ENCODE measurements at regions not wholly inside any gene's neighbourhood (a gene's known extent, or its start where the extent isn't known, plus 50 kb on each side); places are given as distances from the start of the nearest gene placed in this dataset.

DNA sequence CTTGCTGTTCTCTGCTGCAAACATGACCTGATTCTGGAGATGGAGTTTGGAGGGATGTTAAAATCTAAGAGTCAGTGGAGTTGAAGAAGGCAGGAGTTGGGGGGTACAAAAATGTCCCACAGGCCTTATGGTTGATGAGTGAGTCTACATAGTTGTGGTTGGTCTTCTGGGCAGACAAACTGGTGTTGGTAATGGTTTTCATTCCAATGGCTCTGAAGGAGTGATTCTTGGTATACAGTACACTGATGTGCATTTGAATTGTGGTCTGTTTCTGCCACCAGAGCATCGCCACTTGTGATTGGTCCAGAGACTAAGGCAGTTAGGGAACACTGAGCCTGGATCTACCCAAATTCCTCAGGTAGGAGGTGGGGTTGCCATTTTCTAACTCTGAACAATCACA, 514.1 kb upstream of the CFAP20DC start:
- Mint-ChIP-seq H3K27me3 (ENCODE audit: insufficient read depth) (peaks cover 10% of the 10 kb centered on the region), H3K27ac (no peak overlapping the region), H3K36me3 (ENCODE audit: low read depth) (no peaks in the 10 kb centered on the region), H3K4me1 (peaks cover 2% of the 10 kb centered on the region), H3K9me3 (no peaks in the 10 kb centered on the region), H3K4me3 (no peak overlapping the region)
- WGBS, 2 experiments (ENCODE audit: insufficient coverage in 1 of 2, insufficient read length in 1 of 2): 91% methylated on average over 1 of the region's 1 CpG; no CpG with 5 or more reads in 1 of the 2 experiments
- no peak for DNase-seq
- Histone ChIP-seq H3K36me3 (ENCODE audit: control insufficient read depth, insufficient read depth, low read length) (no peaks in the 10 kb centered on the region), H3K4me1 (ENCODE audit: control insufficient read depth, insufficient read depth, low read length) (peaks cover 10% of the 10 kb centered on the region), H3K27ac (ENCODE audit: low read depth, low read length) (no peak overlapping the region), H3K27me3 (ENCODE audit: control insufficient read depth, insufficient read depth, low read length, poor library complexity, severe bottlenecking) (no peaks in the 10 kb centered on the region), H3K4me3 (ENCODE audit: low read length) (no peak overlapping the region), H3K9me3 (ENCODE audit: control insufficient read depth, low read length) (no peaks in the 10 kb centered on the region), H3K9ac (ENCODE audit: extremely low read depth, low read length, poor library complexity, severe bottlenecking) (no peak overlapping the region)
- TF ChIP-seq, protein P1, sequence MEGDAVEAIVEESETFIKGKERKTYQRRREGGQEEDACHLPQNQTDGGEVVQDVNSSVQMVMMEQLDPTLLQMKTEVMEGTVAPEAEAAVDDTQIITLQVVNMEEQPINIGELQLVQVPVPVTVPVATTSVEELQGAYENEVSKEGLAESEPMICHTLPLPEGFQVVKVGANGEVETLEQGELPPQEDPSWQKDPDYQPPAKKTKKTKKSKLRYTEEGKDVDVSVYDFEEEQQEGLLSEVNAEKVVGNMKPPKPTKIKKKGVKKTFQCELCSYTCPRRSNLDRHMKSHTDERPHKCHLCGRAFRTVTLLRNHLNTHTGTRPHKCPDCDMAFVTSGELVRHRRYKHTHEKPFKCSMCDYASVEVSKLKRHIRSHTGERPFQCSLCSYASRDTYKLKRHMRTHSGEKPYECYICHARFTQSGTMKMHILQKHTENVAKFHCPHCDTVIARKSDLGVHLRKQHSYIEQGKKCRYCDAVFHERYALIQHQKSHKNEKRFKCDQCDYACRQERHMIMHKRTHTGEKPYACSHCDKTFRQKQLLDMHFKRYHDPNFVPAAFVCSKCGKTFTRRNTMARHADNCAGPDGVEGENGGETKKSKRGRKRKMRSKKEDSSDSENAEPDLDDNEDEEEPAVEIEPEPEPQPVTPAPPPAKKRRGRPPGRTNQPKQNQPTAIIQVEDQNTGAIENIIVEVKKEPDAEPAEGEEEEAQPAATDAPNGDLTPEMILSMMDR (conservative IDR thresholded peaks at IDR 0.05): no peak

DNA sequence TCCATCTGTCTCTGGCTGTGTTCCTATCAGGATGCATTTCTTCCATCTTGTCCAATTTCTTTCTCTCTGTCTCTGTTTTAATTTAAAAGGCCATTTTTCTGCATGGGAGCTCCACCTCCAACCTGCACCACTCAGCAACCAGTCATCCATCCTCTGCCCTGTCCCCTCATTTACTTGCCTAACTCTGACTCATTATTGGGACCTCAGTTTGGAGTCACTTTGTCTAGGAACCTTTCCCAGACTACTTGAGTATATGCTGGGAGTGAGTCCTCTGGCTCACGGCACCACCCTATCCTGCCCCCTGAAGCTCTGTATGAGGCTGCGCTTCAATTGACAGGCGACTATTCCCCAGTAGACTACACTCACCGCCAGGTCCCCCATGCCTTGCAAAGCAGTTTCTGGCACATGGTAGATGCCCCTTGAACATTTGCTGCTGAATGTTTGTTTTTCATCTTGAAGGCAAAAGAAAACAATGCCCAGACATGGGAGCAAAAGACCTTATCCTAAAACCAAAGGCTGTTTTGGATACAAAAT, 513.3 kb upstream of the CFAP20DC start:
- no peak overlapping the region for H3K9ac ChIP-seq (ENCODE audit: extremely low read depth, low read length, poor library complexity, severe bottlenecking)
- 93% methylated on average over 3 to 4 of the region's 4 CpGs for WGBS, 2 experiments (ENCODE audit: insufficient coverage in 1 of 2, insufficient read length in 1 of 2)
- H3K4me3 ChIP-seq (ENCODE audit: low read length): no peak overlapping the region
- peaks cover 10% of the 10 kb centered on the region for H3K4me1 Mint-ChIP-seq
- H3K27ac ChIP-seq (ENCODE audit: low read depth, low read length): no peak overlapping the region
- peaks cover 16% of the 10 kb centered on the region for H3K4me1 ChIP-seq (ENCODE audit: control insufficient read depth, insufficient read depth, low read length)
- H3K27me3 ChIP-seq (ENCODE audit: control insufficient read depth, insufficient read depth, low read length, poor library complexity, severe bottlenecking): no peaks in the 10 kb centered on the region
- H3K27ac Mint-ChIP-seq: no peak overlapping the region
- TF ChIP-seq, protein P1 (conservative IDR thresholded peaks at IDR 0.05): no peak
- DNase-seq: no peak
- H3K27me3 Mint-ChIP-seq (ENCODE audit: insufficient read depth): peaks cover 7% of the 10 kb centered on the region
- H3K4me3 Mint-ChIP-seq: no peak overlapping the region
- no peaks in the 10 kb centered on the region for H3K36me3 Mint-ChIP-seq (ENCODE audit: low read depth)
- H3K9me3 Mint-ChIP-seq: no peaks in the 10 kb centered on the region
- no peaks in the 10 kb centered on the region for H3K9me3 ChIP-seq (ENCODE audit: control insufficient read depth, low read length)
- no peaks in the 10 kb centered on the region for H3K36me3 ChIP-seq (ENCODE audit: control insufficient read depth, insufficient read depth, low read length)

DNA sequence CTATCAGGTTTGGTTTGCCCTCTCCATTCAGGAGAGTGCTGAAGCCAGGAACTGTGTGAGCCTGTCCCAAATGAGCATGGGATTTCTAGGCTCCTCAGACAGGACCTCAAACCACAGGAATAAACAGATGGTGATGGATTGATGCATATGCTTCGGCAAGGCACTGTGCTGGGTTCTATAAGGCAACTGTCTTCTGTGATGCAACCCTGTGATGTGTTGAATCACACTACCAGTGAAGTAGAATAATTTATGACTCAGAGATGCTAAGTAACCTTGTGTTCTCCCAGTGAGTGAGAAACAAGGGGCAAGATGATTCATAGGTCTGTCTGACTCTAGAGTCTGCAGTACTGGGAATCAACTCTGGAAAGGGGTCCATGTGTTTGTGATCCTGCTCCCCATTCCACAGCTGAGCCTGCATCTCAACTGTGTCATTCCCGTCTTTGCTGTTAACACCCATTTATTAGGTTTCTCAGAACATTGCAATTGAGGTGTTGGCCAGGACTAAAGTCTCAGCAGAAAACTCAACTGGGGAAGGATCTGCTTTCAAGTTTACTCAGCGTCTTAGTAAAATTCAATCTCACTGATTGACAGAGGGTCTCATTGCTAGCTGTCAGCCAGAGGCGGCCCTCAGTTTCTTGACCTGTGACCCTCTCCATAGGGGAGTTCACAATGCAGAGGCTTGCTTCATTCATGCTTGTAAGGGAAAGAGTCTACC, 510.1 kb upstream of the CFAP20DC start:
- no peak overlapping the region for H3K27ac Mint-ChIP-seq

More for the DNA sequence above, 510.1 kb upstream of the CFAP20DC start:
- 83 to 87% methylated on average over 4 of the region's 4 CpGs for WGBS, 2 experiments (ENCODE audit: insufficient coverage in 1 of 2, insufficient read length in 1 of 2)
- Histone ChIP-seq H3K9me3 (ENCODE audit: control insufficient read depth, low read length) (no peaks in the 10 kb centered on the region), H3K27me3 (ENCODE audit: control insufficient read depth, insufficient read depth, low read length, poor library complexity, severe bottlenecking) (no peaks in the 10 kb centered on the region), H3K27ac (ENCODE audit: low read depth, low read length) (peak overlapping the region; percentile 26), H3K4me1 (ENCODE audit: control insufficient read depth, insufficient read depth, low read length) (peaks cover 16% of the 10 kb centered on the region), H3K4me3 (ENCODE audit: low read length) (peak overlapping the region; percentile 3), H3K9ac (ENCODE audit: extremely low read depth, low read length, poor library complexity, severe bottlenecking) (no peak overlapping the region), H3K36me3 (ENCODE audit: control insufficient read depth, insufficient read depth, low read length) (no peaks in the 10 kb centered on the region)
- TF ChIP-seq, protein P1 (conservative IDR thresholded peaks at IDR 0.05): no peak
- Mint-ChIP-seq H3K9me3 (no peaks in the 10 kb centered on the region), H3K36me3 (ENCODE audit: low read depth) (no peaks in the 10 kb centered on the region), H3K27me3 (ENCODE audit: insufficient read depth) (peaks cover 4% of the 10 kb centered on the region), H3K4me1 (peaks cover 10% of the 10 kb centered on the region), H3K4me3 (no peak overlapping the region)
- no peak for DNase-seq

Data from endodermal cell (in vitro differentiated cells).